ENCODE measurements at regions not wholly inside any gene's neighbourhood (a gene's known extent, or its start where the extent isn't known, plus 50 kb on each side); places are given as distances from the start of the nearest gene placed in this dataset.

DNA sequence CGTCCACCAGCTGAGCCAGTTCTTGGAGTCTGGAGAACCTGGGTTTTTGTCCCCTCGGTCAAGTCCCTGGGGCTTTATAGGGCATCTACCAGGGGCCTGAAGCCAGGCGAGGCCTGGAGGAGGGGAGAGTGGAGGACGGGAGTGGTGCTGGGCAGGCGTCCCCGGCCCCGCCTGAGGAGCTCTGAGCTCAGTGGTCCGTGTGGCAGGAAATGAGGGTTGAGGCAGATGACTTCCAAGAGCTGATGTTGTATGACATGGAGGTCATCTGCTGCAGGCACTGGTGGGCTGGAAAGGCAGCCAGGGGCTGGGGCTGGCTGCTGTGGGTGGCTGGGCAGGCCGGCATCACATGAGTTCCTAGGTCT lies 118.5 kb upstream of the HS6ST1 start:
- DNase-seq (ENCODE audit: low read depth), result no peak

DNA sequence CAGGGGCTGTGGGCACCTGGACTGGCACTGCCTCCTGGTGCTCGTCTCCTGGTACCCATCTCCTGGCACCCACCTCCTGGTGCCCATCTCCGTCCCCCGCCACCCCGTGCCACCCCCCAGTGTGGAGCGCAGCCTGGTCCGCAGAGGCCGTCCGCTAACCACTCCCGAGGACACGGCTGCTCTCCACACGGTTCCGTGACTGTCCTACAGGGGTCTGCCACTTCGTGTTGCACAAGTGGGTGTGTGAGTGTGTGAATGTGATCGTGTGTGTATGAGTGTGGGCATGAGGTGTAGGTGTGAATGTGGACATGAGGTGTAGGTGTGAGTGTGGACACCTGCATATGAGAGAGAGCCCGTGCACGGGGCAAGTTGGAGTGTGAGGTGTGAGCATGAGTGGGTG lies 119.4 kb upstream of the HS6ST1 start:
- no peak for DNase-seq (ENCODE audit: low read depth)

DNA sequence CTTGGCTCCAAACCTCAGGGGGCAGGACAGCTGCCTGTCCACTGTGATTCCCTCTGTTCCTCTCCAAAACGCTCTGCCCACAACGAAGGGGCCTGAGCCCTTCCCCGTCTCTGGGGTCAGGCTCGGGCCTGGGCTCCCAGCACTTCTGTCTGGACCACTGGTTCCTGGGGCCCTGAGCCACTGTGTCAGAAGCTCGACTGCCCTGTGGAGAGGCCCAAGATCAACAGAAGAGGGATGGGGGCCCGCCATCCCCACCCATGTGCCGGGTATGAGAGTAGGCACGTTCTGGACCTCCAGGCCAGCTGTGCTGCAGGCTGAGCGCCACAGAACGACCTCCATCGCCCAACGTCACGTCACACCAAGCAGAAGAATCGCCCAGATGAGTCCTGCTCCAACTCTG lies 119.9 kb upstream of the HS6ST1 start:
- no peak for DNase-seq (ENCODE audit: low read depth)

DNA sequence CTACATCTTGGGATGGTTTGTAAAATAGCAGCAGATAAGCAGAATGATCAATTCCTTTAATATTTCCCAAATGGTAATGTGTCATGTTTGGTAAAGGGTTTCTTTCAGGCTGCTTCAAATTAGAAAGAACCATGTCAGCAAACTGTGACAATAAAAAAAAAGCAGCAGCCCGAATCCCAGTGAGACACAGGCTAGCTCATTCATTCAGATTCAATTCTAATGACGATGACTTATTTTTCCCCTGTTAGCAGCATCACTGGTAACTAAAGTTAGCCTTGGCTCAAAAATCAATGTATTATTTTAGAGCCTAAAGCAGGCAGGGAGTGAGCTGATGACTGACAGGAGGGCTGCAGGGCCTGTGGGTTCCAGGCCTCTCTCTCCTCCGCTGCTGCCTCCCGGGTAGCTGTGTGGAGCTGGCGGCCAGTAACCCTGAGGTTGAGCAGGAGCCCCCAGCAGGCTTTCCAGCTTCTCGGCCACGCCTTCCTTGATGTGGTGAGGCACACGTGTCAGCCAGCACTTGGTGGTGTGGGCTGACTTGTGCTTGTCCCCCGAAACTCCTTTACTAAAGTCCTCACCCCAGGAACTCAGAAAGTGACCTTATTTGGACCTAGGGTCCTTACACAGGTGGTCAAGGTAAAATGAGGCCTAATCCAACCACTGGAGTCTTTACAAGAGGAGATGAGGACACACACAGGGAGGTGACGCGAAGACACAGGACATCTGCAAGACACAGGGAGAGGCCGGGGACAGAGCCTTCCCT lies 120.5 kb upstream of the HS6ST1 start:
- no peak for DNase-seq (ENCODE audit: low read depth)

DNA sequence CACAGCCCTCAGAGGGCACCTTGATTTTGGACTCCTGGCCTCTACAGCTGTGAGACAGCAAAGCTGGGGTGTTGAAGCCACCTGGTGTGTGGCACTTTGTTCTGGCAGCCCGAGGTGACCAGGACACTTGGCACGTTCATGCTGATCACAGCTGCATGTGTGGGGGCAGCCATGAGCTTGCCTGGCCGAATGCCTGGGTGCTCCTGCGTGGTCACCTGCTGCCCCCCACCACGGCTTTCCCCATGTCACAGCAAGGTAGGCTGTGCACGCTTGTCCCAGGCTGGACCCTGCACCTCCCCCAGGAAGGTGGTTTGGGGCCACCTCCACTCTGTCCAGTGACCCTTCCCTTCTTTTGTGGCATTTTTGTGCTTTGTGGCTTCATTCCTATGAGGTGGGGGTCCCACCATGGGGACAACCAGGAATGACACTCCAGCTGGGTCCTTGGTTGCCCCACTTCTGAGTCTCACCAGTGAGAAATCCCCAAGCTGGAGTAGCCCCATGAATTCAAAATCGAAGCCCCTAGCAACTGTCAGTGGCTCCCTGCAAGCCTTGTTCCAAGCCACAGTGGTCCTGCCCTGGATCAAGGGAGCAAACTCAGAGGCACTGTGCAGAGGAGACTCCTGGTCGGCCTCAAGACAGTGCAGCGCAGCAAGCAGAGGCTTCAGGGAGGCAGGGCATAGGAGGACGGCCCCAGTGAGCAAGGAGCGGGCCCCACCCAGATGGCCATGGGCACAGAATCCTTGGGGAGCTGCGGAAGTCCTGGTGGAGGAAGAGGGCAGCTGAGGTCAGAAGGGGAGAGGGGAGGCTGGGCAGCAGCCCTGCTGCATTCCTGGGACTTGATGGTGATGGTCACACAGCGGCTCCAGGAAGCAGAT lies 121.4 kb upstream of the HS6ST1 start:
- no peak for DNase-seq (ENCODE audit: low read depth)

DNA sequence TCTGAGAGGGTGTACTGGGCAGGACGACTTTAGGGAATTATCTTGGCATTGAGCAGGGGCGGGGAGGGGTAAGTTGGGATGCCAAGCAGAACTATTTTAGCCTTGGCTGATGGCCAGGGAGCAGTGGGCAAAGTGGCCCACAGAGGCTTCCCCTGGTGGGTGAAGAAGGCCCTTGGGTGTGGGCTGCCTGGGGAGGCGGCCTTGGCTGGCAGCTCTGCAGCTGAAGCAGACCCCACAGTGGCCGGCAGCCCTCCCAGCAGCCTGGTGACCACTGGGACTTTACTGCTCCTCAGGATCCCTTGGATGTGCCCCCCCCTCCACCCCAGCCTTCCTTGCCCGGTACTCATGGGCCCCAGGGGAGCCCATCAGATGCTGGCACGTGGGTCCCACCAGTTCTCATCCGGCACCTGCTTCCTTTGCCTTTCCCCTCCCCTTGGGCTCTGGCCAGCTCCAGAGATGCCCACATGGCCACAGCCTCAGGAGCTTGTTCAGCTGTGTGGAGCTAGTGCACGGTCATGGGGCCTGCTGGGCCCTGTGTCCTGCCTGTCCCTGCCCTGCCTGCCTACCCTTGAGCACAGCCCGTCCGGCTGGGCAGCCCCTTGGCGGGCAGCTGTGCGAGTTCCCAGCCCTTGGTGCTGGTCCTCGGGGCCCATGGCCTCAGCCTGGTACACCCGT lies 122.1 kb upstream of the HS6ST1 start:
- DNase-seq (ENCODE audit: low read depth), result no peak

DNA sequence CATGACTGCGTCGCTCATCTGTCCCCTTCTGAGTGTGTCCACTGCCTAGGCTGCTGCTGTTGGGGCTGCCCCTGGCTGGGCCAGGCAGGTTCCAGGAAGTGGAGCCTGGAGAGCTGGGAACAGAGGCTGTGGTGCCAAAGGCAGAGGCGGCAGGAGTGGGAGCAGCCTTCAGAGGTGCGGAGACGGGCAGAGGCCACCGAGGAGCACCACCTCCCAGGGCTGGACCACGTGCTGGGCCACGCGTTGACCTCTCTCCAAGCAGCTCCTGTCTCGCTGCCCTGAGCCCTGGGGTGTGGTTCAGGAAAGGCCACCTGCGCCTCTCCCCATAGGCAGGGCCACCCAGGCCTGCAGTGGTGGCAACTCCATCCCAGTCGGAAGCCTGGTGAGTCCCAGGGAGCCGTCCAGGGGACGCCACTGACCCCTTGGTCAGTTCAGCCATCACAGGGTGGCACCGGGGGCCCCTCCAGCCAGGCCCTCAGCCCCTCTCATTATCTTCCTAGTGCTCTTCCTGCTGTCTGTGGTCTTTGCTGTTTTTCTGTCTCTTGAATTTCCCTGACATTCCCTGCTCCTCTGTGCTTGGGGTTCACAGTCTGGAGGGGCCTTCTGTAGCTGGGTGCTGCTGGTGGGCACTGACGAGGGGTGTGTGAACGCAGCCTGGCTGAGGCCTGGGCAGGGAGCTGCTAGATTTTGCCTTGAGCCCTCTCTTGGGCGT lies 122.8 kb upstream of the HS6ST1 start:
- DNase-seq (ENCODE audit: low read depth), result no peak

DNA sequence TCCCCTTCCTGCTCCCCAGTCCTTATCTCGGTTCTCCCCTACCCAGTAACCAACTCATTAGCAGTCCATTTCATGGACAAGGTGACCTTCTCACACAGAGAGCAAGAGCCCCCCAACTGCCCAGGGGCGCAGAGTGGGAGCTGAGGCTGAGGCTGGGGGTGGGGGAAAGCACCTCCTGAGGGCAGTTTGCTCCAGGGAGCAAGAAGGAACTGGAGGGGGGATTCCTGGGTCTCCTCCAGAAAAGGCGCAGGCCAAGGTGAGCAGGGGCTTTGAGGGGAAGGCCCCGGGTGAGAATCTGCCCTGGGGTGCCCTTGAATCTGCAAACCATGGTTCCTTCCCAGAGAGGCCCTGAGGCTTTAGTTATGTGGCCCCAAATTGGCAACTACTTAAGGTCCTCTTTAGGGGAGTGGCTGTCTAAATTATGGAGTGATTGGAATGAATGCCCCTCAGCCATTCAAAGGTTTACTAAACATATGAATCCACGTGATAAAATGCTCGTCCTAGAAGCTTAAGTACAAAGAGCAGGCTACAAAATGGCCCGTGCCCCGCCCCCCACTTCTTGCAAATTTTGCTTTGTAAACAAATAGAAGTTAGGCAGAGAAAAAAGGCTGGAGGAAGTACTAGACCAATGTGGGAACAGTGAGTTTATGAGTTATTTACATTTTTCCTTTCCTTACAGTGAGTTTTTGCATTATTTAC lies 123.5 kb upstream of the HS6ST1 start:
- DNase-seq (ENCODE audit: low read depth), result no peak

DNA sequence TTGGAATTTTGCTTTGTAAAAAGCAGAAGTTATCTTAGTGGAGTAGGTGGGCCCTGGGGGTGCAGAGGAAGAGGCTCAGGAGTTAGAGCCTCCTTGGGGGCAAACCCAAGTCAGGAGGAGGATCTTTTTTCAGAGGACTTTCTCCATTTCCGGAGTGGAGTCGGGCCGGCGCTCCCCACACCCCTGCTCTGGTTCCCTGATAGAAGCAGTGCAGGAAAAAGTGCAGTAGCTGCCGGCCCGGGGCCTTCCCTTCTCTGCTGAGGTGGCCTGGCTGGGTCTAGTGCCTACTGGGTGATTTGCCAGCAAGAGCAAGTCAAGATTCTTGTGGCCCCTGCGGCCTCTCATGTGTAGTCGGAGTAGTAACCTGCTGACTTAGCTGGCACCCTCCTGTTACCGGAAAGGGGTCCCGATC lies 124.2 kb upstream of the HS6ST1 start:
- DNase-seq (ENCODE audit: low read depth), result no peak

DNA sequence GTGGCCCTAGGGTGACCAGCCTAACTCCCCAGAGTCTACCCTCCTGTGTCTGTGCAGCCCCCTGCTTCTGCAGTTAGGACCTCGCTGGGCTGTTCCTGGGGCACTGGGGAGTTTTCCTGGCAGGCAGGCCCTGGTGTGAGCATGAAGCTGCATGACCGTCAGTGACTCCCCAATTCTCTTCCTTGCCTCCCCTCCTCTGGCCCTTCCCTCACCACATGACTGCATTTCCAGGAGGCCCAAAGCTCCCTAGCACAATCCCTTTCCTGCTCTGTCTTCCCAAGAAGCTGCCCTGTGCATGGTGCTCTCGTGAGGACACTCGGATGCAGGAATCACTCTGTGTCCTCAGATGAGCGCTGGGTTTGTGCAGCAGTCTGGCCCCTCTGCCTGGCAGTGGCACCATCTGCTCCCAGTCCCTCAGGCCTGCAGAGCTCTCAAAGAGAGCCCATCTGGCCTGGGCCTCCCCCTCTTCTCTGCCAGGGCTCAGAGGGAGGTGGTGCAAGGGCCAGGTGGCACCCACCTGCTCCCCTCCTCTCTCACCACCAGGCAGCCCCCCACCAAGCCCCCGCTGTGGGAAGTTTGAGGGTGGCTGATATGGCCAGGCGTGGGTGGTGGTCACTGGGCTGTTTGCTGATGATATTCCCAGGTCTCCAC lies 125.6 kb upstream of the HS6ST1 start:
- DNase-seq (ENCODE audit: low read depth), result no peak

DNA sequence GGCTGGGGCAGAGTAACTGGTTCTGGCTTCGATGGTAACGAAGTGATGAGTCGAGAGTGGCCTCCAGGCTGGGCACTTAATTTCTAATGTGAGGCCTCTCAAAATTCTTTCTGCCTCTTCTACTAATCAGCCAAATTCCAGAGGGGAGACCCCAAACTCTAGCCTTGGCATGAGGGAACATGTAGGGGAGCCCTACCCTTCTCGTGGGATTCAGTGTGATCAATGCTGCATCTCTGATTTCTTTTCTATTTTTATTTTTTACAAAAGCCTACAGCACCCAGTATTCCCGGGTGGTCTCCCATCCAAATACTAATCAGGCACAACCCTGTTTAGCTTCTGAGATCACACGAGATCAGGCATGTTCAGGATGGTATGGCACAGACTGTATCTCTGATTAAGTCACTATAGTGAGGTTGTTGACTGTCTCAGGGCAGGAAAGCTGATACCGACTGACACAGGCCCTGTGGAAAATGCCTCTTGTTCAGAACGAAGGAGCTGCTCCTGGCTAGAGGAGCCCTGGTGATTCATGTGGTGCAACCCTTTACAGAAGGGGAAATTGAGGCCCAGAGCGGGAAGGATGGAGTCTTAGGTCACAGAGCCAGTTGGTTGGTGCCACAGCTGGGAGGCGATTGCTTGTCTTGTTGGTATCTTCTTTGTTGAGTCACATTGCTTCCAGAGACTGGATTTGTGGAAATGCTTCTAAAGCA lies 126.3 kb upstream of the HS6ST1 start:
- DNase-seq (ENCODE audit: low read depth), result no peak

DNA sequence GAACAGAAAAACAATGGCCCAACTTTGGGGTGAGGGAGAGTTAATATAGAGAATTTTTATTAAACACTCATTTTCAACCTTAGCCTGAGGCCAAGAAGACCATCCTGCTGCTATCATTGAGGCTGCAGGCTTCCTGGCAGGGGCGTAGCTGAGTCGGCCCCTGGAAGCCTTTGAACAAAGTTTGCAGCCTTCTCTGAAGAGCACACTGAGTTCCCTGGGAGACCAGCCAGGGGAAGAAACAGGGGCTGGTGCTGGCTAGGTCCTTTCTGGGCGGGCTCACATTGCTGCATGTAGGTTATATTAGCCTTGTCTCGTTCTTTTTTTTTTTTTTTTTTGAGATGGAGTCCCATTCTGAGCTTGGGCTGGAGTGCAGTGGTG lies 126.8 kb upstream of the HS6ST1 start:
- no peak for DNase-seq (ENCODE audit: low read depth)

DNA sequence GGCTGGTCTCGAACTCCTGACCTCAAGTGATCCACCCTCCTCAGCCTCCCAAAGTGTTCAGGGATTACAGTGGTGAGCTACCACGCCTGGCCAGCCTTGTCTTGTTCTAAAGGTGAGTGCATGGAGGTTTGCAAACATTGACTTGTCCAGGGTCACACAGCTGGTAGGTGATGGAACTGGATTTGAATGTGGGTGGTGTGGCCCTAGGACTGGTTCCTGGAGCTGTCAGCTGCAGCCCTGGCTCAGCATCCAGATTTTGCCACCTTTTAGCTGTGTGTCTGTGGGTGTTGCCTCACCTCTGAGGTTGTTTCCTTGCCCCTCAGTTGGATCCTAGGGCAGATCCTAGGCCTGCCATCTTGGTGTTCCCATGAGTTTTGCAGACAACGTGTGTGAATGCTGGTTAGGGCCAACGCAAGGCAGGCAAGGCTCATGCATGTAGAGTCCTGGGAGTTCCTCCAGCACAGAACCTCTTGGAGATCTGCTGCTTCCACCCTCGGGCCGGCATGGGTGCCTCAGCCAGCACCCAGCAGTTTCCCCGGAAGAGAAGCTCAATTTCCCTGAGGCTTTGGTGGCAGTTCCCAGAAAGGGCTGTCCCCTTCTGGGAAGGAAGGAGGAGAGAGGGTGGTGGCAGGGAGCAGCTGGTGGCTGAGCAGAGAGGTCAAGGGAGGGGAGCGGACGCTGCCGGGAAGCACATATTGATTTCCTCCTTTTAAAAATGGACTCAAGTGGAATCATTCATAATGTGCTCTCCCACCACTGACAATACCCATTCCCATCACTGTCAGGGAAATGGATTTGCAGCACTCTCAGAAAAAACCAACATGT lies 127.6 kb upstream of the HS6ST1 start:
- no peak for DNase-seq (ENCODE audit: low read depth)

DNA sequence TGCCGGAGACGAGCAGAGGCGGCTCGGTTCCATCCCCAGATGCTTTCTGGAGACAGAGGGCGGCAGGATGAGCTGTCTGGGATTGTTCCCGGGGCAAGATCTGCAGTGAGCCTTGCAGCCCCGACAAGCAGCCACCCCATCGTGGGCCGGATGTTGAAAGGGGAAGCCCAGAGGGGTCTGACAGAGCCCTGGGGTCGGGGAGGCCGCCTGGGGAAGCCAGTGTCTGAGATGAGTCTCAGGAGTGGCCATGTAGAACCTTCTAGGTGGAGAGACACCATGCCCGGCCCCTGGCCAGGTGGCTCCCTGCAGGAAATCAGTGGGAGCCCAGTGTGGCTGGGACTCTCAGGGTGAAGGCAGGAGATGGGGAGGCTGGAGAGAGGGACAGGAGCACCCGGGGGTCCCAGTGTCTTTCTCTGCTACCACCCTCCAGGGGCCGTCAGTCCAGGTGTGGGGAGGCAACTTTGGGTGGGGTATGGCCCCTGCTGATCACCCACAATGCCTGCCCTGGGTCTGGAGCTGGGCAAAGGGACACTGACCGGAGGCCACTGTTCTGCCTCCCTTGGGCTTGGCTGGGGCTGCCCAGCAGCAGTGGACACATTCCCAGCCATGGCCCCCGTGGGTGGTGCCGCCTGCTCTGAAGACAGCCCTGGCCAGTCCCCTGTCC lies 128.3 kb upstream of the HS6ST1 start:
- DNase-seq (ENCODE audit: low read depth), result no peak

DNA sequence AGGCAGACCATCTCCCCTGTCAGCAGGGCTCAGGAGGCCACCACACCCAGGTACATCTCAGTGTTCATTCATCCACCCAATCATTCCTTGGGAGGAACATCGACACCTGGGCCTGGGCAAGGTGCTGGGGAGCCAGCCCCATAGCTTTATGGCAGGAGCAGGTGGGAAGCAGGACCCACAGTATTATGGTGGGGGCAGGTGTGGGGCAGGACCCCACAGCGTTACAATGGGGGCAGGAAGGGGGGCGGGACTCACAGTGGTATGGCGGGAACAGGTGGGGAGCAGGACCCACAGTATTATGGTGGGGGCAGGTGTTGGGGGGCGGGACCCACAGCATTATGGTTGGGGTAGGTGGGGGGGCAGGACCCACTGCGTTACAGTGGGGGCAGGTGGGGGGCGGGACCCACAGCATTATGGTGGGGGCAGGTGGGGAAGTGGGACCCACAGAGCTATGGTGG lies 128.9 kb upstream of the HS6ST1 start:
- no peak for DNase-seq (ENCODE audit: low read depth)

DNA sequence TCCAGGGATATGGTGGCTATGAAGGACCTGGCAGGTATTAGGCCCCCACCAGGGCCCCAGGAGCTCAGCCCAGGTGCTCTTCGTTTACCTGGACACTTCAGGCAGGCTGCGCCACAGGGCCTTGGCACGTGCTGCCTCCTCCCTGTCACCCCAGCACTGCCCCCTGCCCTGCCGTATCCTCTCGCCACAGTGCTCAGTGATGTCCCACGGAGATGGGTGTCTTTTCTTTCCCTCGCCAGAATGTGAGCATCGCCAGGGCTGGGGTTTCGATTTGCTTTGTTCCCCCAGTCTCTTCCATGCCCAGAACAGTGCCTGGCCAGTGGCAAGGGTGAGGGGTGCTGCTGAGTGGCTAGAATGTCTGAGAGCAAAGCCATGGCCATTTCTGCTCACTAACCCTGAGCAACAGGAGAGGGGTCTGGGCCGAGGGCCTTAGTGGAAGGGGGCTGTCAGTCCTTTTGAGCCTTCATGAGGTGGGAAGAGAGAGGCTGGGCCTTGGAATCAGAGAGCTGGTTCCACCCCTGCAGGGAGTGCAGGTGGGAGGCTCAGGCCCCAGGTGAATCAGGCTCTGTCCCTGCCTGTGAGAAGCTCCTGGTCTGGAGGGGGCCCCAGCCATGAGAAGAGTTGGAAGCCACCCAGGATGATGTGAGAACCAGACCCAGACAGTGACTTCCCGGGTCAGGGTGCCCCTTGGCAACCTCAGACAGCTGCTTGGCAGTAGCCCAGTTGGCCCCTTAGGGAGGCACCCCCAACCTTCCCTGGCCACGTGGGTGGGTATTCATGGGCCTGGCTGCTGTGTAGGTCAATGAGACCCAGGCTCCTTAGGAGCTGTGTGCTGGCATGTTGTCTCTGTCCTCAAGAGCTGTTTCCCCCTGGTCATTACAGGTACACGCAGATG lies 129.9 kb upstream of the HS6ST1 start:
- no peak for DNase-seq (ENCODE audit: low read depth)

DNA sequence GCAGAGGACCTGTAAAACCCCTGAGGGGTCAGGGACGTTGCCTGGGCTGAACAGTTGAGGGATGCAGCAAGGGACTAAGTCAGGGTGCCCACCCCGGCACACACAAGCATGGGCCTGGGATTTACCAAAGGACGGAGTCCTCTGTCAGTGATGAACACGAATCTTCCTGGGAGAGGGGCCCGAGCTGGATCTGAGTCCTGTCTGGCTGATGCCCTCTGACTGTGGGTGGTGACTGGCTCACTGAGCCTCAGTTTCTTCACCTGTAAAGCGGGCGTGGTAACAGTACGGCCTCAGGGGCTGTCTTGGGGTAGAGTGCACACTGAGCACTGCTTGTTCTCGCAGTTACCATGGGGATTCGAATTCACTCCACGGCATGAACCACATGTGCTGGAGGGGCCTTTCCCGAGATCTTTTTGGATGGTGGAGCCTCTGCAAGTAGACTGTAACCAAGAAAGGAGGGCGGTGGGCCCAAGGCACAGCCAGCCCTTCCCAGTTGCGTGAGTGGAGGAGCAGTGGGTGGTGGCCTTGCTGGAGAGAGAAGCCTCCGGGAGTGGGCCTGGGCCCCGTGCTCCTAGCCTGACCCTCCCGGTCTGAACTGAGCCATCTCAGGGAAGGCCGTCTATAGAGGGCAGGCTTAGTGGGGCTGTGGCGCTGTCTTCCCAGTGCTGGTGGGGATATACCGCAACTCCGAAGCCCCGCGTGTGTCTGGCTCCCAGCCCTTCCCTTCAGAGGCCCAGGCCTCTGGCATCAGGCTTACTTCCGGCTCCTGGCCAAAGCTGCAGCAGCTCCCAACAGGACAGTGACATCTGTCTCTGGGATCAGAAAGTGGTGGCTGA lies 130.8 kb upstream of the HS6ST1 start:
- no peak for DNase-seq (ENCODE audit: low read depth)
